GM12891 (cell line): ENCODE measurements at regions not wholly inside any gene's neighbourhood (a gene's known extent, or its start where the extent isn't known, plus 50 kb on each side); places are given as distances from the start of the nearest gene placed in this dataset.
"Not testable (repeated sequence)": the region's sequence is repeated elsewhere in the genome, so short reads cannot be mapped to it uniquely, and the experiment has no call there.

Experiments used
- DNase-seq: peaks from one replicate; pipeline ENCODE4 v3.0.0; 2011; ENCODE audit warnings: low spot score; ENCODE audit not compliant: insufficient read length
- FAIRE-seq: peaks from 2 replicates; lab custom pipeline; 2011; peaks lifted over from hg19 to GRCh38; lab: Jason Lieb, UNC
- PAX5 ChIP-seq: IDR thresholded peaks from 2 replicates; pipeline ENCODE4 v1.6.1; 2011; ENCODE audit warnings: low read length, moderate library complexity, mild to moderate bottlenecking; ENCODE audit not compliant: insufficient read depth, severe bottlenecking
- POLR2A ChIP-seq: IDR thresholded peaks from 2 replicates; pipeline ENCODE4 v1.6.1; 2011; ENCODE audit warnings: low read depth, low read length, control low read depth
- POLR2AphosphoS5 ChIP-seq: IDR thresholded peaks from 2 replicates; pipeline ENCODE4 v1.6.1; 2011; ENCODE audit warnings: low read depth, low read length, control low read depth
- POU2F2 ChIP-seq: IDR thresholded peaks from 2 replicates; pipeline ENCODE4 v1.6.1; 2011; ENCODE audit warnings: low read depth, mild to moderate bottlenecking, control low read depth, low read length, moderate library complexity
- SPI1 ChIP-seq: IDR thresholded peaks from 2 replicates; pipeline ENCODE4 v1.6.1; 2011; ENCODE audit warnings: low read depth, low read length, control low read depth
- TAF1 ChIP-seq: IDR thresholded peaks from 2 replicates; pipeline ENCODE4 v1.6.1; 2011; ENCODE audit warnings: low read depth, low read length, control low read depth

DNA sequence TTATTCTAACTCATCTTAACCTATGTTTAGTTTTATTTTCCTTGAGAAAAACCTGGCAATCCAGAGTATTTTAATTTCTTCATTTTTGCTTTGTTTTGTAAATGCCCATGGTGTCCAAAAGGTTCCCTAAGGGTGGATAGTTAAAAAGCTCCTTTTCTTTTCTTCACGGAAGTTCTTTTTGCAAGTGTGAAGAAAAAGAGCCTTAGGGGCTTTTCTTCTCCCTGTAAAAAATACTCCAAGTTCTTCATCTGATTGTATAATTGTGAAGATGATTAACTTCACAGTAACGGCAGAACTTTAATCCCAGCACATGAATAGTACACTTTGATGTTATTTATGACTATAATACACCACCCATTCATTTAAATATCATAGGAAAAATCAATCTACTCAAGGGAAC is 530.2 kb upstream of the LINC00305 start:
- TF ChIP-seq SPI1 = no peak
- TF ChIP-seq POLR2A = no peak
- no peak for TF ChIP-seq POLR2AphosphoS5
- no peak for TF ChIP-seq PAX5
- no peak for TF ChIP-seq POU2F2
- TF ChIP-seq TAF1 = no peak
- FAIRE-seq = no peak
- no peak for DNase-seq

DNA sequence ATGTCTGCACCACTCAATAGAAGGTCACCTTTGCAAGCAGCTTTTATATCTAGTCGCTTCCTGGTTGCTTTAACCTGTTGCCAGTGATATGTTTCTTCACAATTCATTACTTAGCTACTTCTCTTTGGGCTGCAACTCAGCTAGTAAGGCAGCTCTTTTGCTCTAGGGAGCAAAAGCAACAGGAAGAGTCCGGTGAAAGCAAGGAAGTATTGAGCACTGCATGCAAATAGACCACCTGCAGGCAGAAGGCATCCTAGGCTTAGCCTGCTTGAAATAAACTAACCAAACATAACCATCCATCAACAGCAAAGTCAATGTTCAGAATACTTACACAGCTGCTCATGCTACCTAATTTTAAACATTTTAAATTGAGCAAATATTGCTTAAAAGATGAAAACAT is 529.2 kb upstream of the LINC00305 start:
- TF ChIP-seq POLR2A (no peak), PAX5 (no peak), POLR2AphosphoS5 (no peak), POU2F2 (no peak), TAF1 (no peak), SPI1 (no peak)
- FAIRE-seq (no peak), DNase-seq (no peak)

DNA sequence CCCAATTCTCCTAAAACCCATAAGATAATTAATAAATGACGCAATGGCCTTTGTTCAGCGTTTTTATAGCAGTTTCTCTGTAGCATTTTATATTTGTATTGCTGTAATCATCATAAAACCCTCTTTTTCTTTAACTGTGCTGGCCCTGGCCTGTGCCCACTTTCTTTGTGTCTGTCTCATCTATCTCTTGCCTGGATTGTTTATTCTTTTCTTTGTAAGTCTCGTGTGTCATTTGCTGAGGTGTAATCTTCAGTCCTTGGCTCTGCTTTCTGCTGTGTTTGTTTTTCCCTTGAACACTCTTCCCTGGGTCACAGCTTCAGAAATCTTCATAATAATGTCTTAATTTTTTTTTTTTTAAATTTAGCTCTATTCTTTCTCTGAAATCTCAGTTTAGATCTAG is 525.8 kb upstream of the LINC00305 start:
- no peak for DNase-seq
- no peak for FAIRE-seq
- TF ChIP-seq POLR2A (no peak), POU2F2 (no peak), SPI1 (no peak), TAF1 (no peak), PAX5 (no peak), POLR2AphosphoS5 (no peak)

DNA sequence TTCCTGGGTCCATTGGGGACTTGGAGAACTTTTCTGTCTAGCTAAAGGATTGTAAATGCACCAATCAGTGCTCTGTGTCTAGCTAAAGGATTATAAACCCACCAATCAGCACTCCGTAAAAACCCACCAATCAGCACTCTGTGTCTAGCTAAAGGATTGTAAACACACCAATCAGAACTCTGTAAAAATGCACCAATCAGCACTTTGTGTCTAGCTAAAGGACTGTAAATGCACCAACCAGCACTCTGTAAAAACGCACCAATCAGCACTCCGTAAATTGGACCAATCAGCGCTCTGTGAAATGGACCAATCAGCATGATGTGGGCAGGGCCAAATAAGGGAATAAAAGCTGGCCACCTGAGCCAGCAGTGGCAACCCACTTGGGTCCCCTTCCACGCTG is 522.4 kb upstream of the LINC00305 start:
- FAIRE-seq, DNase-seq: not testable (repeated sequence)

DNA sequence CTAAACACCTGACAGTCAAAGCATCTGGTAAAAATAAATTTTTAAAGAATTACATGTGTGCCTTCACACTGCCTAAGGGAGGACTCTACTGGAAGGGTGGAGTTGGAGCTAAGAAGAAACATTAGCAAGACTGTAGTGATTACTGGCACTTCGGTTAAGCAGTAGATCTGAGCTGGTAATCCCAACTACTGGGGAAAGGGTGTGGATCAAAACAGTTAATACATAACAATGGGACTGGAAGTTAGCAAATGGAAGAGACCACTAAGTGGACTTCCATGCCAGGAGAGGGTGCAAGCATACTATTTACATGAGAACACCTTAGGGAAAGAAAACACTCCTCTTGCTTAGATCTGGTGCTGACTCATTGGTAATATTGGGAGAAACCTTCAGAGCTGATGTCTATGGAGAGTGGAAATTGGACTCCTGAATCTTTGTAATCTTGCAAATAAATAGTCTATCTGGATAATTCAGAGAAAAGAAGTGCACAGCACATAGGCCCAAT is 519.6 kb upstream of the LINC00305 start:
- DNase-seq = no peak
- TF ChIP-seq POLR2A = no peak
- no peak for TF ChIP-seq POU2F2
- no peak for TF ChIP-seq PAX5
- no peak for TF ChIP-seq POLR2AphosphoS5
- TF ChIP-seq SPI1 = no peak
- TF ChIP-seq TAF1 = no peak

DNA sequence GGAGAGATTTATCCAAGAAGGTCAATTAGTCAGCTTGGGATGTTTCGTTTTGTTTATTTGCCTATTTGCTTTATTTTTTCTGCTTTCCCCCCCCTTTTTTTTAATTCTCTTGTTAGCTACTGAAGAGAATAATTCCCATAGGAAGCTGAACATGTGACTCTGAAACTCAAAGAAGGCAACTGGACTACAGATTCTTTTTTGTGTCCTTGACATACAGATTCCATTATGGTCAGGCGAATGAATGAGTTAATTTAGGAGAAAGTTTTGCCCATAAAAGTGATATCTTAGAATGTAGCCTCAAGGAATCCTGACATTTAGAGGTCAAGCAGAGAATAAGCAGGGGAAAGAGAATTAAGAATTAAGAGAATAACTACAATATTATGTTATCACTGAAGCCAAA is 514.2 kb upstream of the LINC00305 start:
- FAIRE-seq (no peak), DNase-seq (no peak)
- TF ChIP-seq POLR2AphosphoS5 (no peak), PAX5 (no peak), TAF1 (no peak), POU2F2 (no peak), POLR2A (no peak), SPI1 (no peak)

More for the DNA sequence above, 519.6 kb upstream of the LINC00305 start:
- FAIRE-seq = no peak

DNA sequence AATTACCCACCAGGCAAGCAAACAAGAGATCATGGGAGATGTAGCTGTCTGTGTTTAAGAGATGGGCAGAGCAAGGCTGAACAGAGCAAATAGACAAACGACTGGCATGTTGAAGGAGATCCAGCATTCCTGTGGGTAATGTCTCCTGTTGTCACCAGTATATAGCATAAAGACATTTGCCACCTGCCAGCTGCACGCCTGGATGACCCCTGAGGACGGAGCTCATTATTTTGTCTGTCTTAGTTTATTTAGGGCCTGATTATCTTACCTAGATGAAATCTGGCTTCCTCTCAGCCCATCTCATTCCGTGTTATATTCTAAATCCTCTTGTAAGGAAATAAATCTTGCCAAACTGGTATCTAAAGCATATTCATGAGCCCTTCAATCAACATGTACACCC is 510.3 kb upstream of the LINC00305 start:
- no peak for FAIRE-seq
- DNase-seq = no peak
- TF ChIP-seq POU2F2 = no peak

DNA sequence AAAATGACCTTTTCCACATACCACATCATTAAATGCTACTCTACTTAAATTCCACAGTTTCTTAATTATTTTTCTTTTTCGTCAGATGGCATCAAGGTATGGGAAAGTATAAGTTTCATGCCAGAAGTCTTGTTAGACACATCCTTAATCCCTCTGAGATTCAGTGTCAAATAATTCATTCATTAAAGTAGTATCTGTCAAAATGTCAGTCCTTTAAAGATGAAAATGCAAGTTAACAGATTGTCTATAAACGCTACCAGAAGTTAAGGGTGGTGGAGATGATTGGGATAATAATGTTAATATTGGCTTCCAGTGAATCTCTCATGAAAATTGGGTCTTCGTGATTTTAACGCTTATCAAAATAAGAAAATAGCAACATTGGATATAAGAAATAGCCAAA is 504.2 kb upstream of the LINC00305 start:
- no peak for FAIRE-seq
- no peak for TF ChIP-seq SPI1

DNA sequence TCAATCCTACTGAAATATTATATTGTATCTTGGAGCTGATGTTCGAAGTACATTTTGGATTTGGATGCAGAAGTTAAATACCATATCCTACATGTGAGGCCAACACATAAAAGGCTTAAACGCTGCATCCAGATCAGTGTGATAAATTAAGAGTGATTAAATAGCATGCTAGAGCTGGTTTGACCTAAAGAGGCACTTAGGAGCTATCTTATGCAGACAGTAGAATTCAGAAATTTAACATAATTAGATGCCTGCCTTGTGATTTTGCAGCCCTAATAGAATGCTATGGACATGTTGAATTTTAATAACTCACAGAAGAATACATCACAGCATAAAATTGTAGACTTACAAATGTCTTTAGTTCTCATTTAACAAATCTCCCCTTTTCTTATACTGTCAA is 501.2 kb upstream of the LINC00305 start:
- TF ChIP-seq TAF1 (no peak), POLR2A (no peak), POU2F2 (no peak), POLR2AphosphoS5 (no peak), PAX5 (no peak), SPI1 (no peak)
- DNase-seq (no peak), FAIRE-seq (no peak)

More for the DNA sequence above, 504.2 kb upstream of the LINC00305 start:
- DNase-seq = no peak

DNA sequence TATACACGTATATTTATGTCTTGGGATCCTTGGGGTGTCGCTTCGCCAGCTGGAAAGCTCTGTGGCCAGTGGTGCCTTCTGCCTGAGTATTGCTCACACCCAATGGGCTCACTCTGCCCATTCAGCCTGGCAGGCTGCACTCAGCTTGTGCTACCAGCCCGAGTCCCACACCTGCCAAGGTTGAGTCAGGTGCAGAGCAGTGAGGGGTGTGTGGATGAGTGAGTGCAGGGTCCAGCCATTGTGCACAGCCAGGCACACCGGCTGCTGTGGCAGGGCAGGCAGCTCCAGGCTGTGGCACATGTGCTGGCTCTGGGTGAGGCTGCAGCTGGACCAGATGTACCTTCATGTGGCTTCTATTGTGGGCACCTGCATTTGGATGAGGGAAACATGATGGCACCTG is 496.9 kb upstream of the LINC00305 start:
- FAIRE-seq = no peak
- DNase-seq = no peak
- TF ChIP-seq POLR2AphosphoS5 = no peak

DNA sequence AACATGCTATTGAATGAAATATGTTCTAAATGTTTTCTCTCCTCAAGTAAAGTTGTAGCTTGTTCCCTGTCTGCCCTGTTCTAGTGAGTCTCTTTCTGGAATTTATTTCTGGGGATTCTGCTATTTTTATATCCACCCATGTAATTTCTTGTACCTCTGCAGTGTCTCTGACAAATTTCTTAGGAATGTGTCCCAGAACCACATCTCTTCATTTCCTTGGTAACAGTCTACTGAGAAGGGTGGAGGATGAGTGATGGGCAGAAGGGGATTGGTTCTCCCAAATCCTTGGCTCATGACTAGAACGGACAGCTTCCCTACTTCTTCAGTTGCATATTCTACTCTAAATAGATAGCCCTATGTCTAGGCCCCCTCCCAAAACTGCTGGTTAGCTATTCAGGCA is 490.6 kb upstream of the LINC00305 start:
- DNase-seq = no peak
- no peak for FAIRE-seq
- no peak for TF ChIP-seq SPI1
- no peak for TF ChIP-seq TAF1
- TF ChIP-seq POLR2AphosphoS5 = no peak
- no peak for TF ChIP-seq POU2F2
- TF ChIP-seq PAX5 = no peak
- TF ChIP-seq POLR2A = no peak
